ENCODE measurements at regions not wholly inside any gene's neighbourhood (a gene's known extent, or its start where the extent isn't known, plus 50 kb on each side); places are given as distances from the start of the nearest gene placed in this dataset.

DNA sequence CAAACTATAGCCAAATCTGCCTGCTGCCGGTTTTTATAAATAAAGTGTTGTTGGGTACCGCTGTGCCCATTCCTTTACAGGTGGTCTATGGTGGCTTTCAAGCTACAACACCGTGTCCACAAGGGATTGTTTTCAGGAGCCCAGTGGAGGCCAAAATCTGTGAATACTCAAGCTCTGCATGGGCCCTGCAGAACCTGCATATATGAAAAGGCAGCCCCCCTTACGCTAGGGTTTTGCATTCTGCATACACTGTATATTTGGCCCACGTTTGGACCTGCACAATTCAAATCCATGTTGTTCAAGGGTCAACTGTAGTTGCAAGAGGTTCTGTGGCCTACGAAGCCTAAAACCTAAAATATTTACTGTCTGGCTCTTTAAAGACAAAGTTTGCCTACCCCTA lies 122.2 kb upstream of the TLE3 start:
- Histone ChIP-seq H3K23ac (ENCODE audit: insufficient read length, low read depth, low read length) (no peak overlapping the region), H2BK120ac (ENCODE audit: low read depth, low read length, poor library complexity, severe bottlenecking) (no peak overlapping the region), H3K14ac (ENCODE audit: insufficient read depth, low read length) (no peak overlapping the region), H3K4me1 (ENCODE audit: insufficient read depth, low read length) (no peaks in the 10 kb centered on the region), H2BK15ac (ENCODE audit: low read depth, low read length) (no peak overlapping the region), H3K56ac (ENCODE audit: insufficient read length, low read depth, low read length) (no peak overlapping the region), H3K27ac (ENCODE audit: insufficient read length, low read depth, low read length) (no peak overlapping the region), H3K9me3 (ENCODE audit: control insufficient read depth, low read depth, low read length) (no peaks in the 10 kb centered on the region), H3K79me1 (ENCODE audit: insufficient read depth, low read depth, low read length, poor library complexity, severe bottlenecking) (no peaks in the 10 kb centered on the region), H3K27me3 (ENCODE audit: insufficient read depth, low read length) (no peaks in the 10 kb centered on the region), H3T11ph (ENCODE audit: low read length) (no peak overlapping the region), H3K9ac (ENCODE audit: extremely low read depth, insufficient read length, low read length) (no peak overlapping the region), H2BK12ac (ENCODE audit: insufficient read length, low read depth, low read length) (no peak overlapping the region), H2BK5ac (ENCODE audit: insufficient read length, low read length) (no peak overlapping the region), H3K23me2 (ENCODE audit: insufficient read length, low read depth, low read length, poor library complexity, severe bottlenecking) (no peaks in the 10 kb centered on the region), H2AK5ac (ENCODE audit: insufficient read length, low read length) (no peak overlapping the region), H4K5ac (ENCODE audit: insufficient read length, low read depth, low read length) (no peak overlapping the region), H4K91ac (ENCODE audit: insufficient read length, low read depth, low read length) (no peak overlapping the region), H3K4ac (ENCODE audit: low read depth, low read length) (no peak overlapping the region), H2AFZ (ENCODE audit: low read length) (no peak overlapping the region), H3K18ac (ENCODE audit: insufficient read length, low read depth, low read length) (no peak overlapping the region), H4K8ac (replicated peaks; ENCODE audit: insufficient read length, low read depth, low read length) (no peak overlapping the region), H4K20me1 (ENCODE audit: control insufficient read depth, insufficient read depth, insufficient read length) (no peaks in the 10 kb centered on the region), H3K79me2 (ENCODE audit: insufficient read depth, low read length) (no peaks in the 10 kb centered on the region), H3K4me2 (ENCODE audit: insufficient read depth, insufficient read length, low read length) (no peak overlapping the region), H2BK20ac (ENCODE audit: low read depth, low read length, poor library complexity, severe bottlenecking) (no peak overlapping the region)
- H3K36me3 Mint-ChIP-seq (ENCODE audit: insufficient read depth in 1 of 3, low read depth in 3 of 3), result no peaks in the 10 kb centered on the region
- DNase-seq, result no peak
- no peaks in the 10 kb centered on the region for H3K9me3 Mint-ChIP-seq
- H3K27me3 Mint-ChIP-seq (ENCODE audit: low read depth), result no peaks in the 10 kb centered on the region
- TF ChIP-seq, protein P1, sequence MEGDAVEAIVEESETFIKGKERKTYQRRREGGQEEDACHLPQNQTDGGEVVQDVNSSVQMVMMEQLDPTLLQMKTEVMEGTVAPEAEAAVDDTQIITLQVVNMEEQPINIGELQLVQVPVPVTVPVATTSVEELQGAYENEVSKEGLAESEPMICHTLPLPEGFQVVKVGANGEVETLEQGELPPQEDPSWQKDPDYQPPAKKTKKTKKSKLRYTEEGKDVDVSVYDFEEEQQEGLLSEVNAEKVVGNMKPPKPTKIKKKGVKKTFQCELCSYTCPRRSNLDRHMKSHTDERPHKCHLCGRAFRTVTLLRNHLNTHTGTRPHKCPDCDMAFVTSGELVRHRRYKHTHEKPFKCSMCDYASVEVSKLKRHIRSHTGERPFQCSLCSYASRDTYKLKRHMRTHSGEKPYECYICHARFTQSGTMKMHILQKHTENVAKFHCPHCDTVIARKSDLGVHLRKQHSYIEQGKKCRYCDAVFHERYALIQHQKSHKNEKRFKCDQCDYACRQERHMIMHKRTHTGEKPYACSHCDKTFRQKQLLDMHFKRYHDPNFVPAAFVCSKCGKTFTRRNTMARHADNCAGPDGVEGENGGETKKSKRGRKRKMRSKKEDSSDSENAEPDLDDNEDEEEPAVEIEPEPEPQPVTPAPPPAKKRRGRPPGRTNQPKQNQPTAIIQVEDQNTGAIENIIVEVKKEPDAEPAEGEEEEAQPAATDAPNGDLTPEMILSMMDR (conservative IDR thresholded peaks at IDR 0.05), result no peak
- H3K4me3 Mint-ChIP-seq, result no peak overlapping the region
- H3K27ac Mint-ChIP-seq, result no peak overlapping the region
- WGBS (ENCODE audit: extremely low coverage, insufficient read length, low lambda C conversion rate), result no CpG with 5 or more reads among the region's 6 CpGs
- H3K4me1 Mint-ChIP-seq, result peaks cover 11 to 16% of the 10 kb centered on the region in 2 experiments
